Endodermal cell (in vitro differentiated cells): ENCODE measurements at regions not wholly inside any gene's neighbourhood (a gene's known extent, or its start where the extent isn't known, plus 50 kb on each side); places are given as distances from the start of the nearest gene placed in this dataset.

Experiments
- DNase-seq: peaks from one replicate; pipeline ENCODE4 v3.0.0-alpha.2; 2017
- H3K27ac ChIP-seq: 2 replicates; pipeline ENCODE4 v1.5.1; 2013; ENCODE audit warnings: mild to moderate bottlenecking, low read depth, low read length, moderate library complexity
- H3K27me3 ChIP-seq: 2 replicates; pipeline ENCODE4 v1.6.1; 2013; ENCODE audit warnings: mild to moderate bottlenecking, low read length, moderate library complexity; ENCODE audit not compliant: insufficient read depth, control insufficient read depth, poor library complexity, severe bottlenecking
- H3K36me3 ChIP-seq: 2 replicates; pipeline ENCODE4 v1.7.0; 2013; ENCODE audit warnings: mild to moderate bottlenecking, low read length, moderate library complexity; ENCODE audit not compliant: control insufficient read depth, insufficient read depth
- H3K4me1 ChIP-seq: one replicate; pipeline ENCODE4 v1.7.0; 2013; ENCODE audit warnings: low read length; ENCODE audit not compliant: control insufficient read depth, insufficient read depth
- H3K4me3 ChIP-seq: 2 replicates; pipeline ENCODE4 v1.5.1; 2013; ENCODE audit warnings: mild to moderate bottlenecking, low read length, moderate library complexity
- H3K9ac ChIP-seq: 2 replicates; pipeline ENCODE4 v1.6.1; 2013; ENCODE audit warnings: mild to moderate bottlenecking, low read length, moderate library complexity; ENCODE audit not compliant: poor library complexity, severe bottlenecking; ENCODE audit errors: extremely low read depth
- H3K9me3 ChIP-seq: 2 replicates; pipeline ENCODE4 v1.6.1; 2013; ENCODE audit warnings: mild to moderate bottlenecking, low read length, moderate library complexity; ENCODE audit not compliant: control insufficient read depth
- H3K27ac Mint-ChIP-seq: 2 replicates; pipeline ENCODE4 v1.8.0; 2020; ENCODE audit warnings: mixed read lengths
- H3K27me3 Mint-ChIP-seq: 2 replicates; pipeline ENCODE4 v1.8.0; 2021; ENCODE audit warnings: mild to moderate bottlenecking, mixed read lengths; ENCODE audit not compliant: insufficient read depth
- H3K36me3 Mint-ChIP-seq: 2 replicates; pipeline ENCODE4 v1.8.0; 2020; ENCODE audit warnings: low read depth, mixed read lengths
- H3K4me1 Mint-ChIP-seq: 2 replicates; pipeline ENCODE4 v1.8.0; 2020; ENCODE audit warnings: mixed read lengths
- H3K4me3 Mint-ChIP-seq: 2 replicates; pipeline ENCODE4 v1.8.0; 2020; ENCODE audit warnings: mild to moderate bottlenecking, moderate library complexity, mixed read lengths
- H3K9me3 Mint-ChIP-seq: 2 replicates; pipeline ENCODE4 v1.8.0; 2020; ENCODE audit warnings: mild to moderate bottlenecking, mixed read lengths
- WGBS, 2 experiments: methylation state at CpG; one replicate each; pipeline versions ENCODE4 v1.1.5 to v1.1.7; 2013; ENCODE audit warnings: missing lambda C conversion rate in 2 of 2, mixed read lengths in 1 of 2; ENCODE audit not compliant: insufficient coverage in 1 of 2, insufficient read length in 1 of 2; 5-methylcytosine and 5-hydroxymethylcytosine counted together
- TF ChIP-seq, protein P1 (sequence below): fragments of 200-600 bp; sonication (generic); conservative IDR thresholded peaks from 2 replicates; pipeline ENCODE4 v1.5.0; 2021; ENCODE audit warnings: antibody characterized with exemption, mild to moderate bottlenecking

DNA sequence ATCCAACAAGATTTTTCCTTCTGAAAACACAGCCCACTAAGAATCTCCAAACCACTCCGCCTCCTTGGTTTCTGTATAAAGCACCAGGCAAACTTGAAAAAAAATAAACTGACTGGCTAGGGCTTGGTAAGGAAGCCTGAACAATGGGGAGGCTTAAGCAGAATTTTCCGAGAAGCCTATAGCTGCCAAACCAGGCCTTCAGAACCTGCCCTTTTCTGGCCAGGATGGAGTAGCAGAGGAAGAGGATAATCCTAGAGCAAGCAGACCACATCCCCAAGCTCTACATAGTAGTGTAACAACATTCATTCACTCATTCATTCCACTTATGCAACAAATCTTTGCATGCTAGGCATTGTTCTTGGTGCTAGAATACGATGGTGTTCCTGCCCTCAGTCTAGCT lies 529.6 kb upstream of the ZEB2 start:
- Mint-ChIP-seq H3K27me3 (no peaks in the 10 kb centered on the region), H3K4me3 (no peak overlapping the region), H3K9me3 (no peaks in the 10 kb centered on the region), H3K27ac (no peak overlapping the region), H3K36me3 (no peaks in the 10 kb centered on the region), H3K4me1 (no peaks in the 10 kb centered on the region)
- Histone ChIP-seq H3K4me3 (no peak overlapping the region), H3K36me3 (no peaks in the 10 kb centered on the region), H3K9ac (no peak overlapping the region), H3K27me3 (no peaks in the 10 kb centered on the region), H3K27ac (no peak overlapping the region), H3K4me1 (no peaks in the 10 kb centered on the region), H3K9me3 (no peaks in the 10 kb centered on the region)
- WGBS, 2 experiments, result 73% methylated on average over 3 of the region's 3 CpGs; no CpG with 5 or more reads in 1 of the 2 experiments
- TF ChIP-seq, protein P1, sequence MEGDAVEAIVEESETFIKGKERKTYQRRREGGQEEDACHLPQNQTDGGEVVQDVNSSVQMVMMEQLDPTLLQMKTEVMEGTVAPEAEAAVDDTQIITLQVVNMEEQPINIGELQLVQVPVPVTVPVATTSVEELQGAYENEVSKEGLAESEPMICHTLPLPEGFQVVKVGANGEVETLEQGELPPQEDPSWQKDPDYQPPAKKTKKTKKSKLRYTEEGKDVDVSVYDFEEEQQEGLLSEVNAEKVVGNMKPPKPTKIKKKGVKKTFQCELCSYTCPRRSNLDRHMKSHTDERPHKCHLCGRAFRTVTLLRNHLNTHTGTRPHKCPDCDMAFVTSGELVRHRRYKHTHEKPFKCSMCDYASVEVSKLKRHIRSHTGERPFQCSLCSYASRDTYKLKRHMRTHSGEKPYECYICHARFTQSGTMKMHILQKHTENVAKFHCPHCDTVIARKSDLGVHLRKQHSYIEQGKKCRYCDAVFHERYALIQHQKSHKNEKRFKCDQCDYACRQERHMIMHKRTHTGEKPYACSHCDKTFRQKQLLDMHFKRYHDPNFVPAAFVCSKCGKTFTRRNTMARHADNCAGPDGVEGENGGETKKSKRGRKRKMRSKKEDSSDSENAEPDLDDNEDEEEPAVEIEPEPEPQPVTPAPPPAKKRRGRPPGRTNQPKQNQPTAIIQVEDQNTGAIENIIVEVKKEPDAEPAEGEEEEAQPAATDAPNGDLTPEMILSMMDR, result no peak
- DNase-seq, result no peak

DNA sequence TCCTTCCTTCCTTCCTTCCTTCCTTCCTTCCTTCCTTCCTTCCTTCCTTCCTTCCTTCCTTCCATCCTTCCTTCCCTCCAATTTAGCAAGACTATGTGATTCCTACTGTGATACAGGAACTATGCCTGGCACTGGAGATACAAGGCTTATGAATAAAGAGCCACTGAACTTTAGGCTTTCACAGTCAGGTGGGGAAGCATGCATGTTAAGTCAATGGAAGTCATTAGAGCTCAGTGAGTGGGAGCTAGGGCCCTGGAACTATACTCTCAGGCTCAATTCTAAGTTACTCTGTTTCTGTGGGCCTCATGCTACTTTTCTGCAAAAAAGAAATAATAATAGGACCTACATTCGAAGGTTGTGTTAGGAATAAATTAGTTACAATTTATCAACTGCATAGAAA lies 527.6 kb upstream of the ZEB2 start:
- Histone ChIP-seq H3K27me3 (no peaks in the 10 kb centered on the region), H3K9ac (no peak overlapping the region), H3K4me1 (no peaks in the 10 kb centered on the region), H3K27ac (no peak overlapping the region), H3K9me3 (no peaks in the 10 kb centered on the region), H3K4me3 (no peak overlapping the region), H3K36me3 (no peaks in the 10 kb centered on the region)
- Mint-ChIP-seq H3K4me3 (no peak overlapping the region), H3K36me3 (no peaks in the 10 kb centered on the region), H3K27ac (no peak overlapping the region), H3K9me3 (no peaks in the 10 kb centered on the region), H3K27me3 (no peaks in the 10 kb centered on the region), H3K4me1 (no peaks in the 10 kb centered on the region)
- WGBS, 2 experiments, result no CpG with 5 or more reads among the region's 1 CpG
- TF ChIP-seq, protein P1, result no peak
- DNase-seq, result no peak

DNA sequence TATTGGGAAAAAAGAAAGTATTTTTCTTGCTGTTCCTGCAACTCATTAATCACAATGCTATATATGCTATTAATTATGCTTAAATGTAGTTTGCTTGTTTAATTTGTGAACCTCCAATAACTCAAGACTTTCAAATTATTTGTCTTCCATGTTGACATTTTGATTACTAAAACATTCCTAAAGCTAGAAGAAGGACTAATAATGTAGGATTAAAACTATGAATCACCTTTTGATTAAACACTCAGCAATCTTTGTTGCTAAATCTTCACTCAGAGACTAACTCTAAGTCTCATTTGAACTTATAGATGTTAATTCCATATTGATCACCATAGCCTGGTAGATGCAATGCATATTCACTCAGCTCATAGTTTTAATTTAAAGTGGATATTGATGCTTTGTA lies 524.6 kb upstream of the ZEB2 start:
- Histone ChIP-seq H3K27ac (no peak overlapping the region), H3K36me3 (no peaks in the 10 kb centered on the region), H3K9ac (no peak overlapping the region), H3K27me3 (no peaks in the 10 kb centered on the region), H3K4me1 (no peaks in the 10 kb centered on the region), H3K4me3 (no peak overlapping the region), H3K9me3 (no peaks in the 10 kb centered on the region)
- DNase-seq, result no peak
- Mint-ChIP-seq H3K9me3 (no peaks in the 10 kb centered on the region), H3K4me3 (no peak overlapping the region), H3K27ac (no peak overlapping the region), H3K4me1 (no peaks in the 10 kb centered on the region), H3K36me3 (no peaks in the 10 kb centered on the region), H3K27me3 (no peaks in the 10 kb centered on the region)
- TF ChIP-seq, protein P1, result no peak
